H1 (cell line): ENCODE measurements at regions not wholly inside any gene's neighbourhood (a gene's known extent, or its start where the extent isn't known, plus 50 kb on each side); places are given as distances from the start of the nearest gene placed in this dataset.

Experiments
- BACH1 ChIP-seq: IDR thresholded peaks from 2 replicates; pipeline ENCODE4 v1.6.1; 2012; ENCODE audit warnings: low read length, improper control_type of control experiment
- CREB1 ChIP-seq: IDR thresholded peaks from 2 replicates; pipeline ENCODE4 v1.6.1; 2012; ENCODE audit warnings: inconsistent platforms
- EP300 ChIP-seq, 2 experiments: IDR thresholded peaks; 1 replicate in 1 of 2; 2 replicates in 1 of 2; pipeline ENCODE4 v1.6.1; 2011 to 2012; ENCODE audit warnings: low read depth in 2 of 2, low read length in 2 of 2, mild to moderate bottlenecking in 2 of 2, borderline replicate concordance in 1 of 2, inconsistent platforms in 1 of 2, moderate library complexity in 1 of 2
- GABPA ChIP-seq: IDR thresholded peaks from 2 replicates; pipeline ENCODE4 v1.6.1; 2011; ENCODE audit warnings: mild to moderate bottlenecking, low read length, moderate library complexity, borderline replicate concordance; ENCODE audit not compliant: insufficient read depth
- POLR2A ChIP-seq, 2 experiments: IDR thresholded peaks; 1 replicate in 1 of 2; 2 replicates in 1 of 2; pipeline ENCODE4 v1.6.1; 2011; ENCODE audit warnings: low read depth in 2 of 2, low read length in 2 of 2, mild to moderate bottlenecking in 2 of 2; ENCODE audit errors: control extremely low read depth in 1 of 2
- TAF1 ChIP-seq: IDR thresholded peaks from 2 replicates; pipeline ENCODE4 v1.6.1; 2011; ENCODE audit warnings: mild to moderate bottlenecking, low read depth, low read length
- TF ChIP-seq, protein P1 (sequence below), 3 experiments: IDR thresholded peaks; 1 replicate in 2 of 3; 2 replicates in 1 of 3; pipeline versions ENCODE4 v1.5.1 to v1.6.1; 2011; ENCODE audit warnings: low read length in 3 of 3, mild to moderate bottlenecking in 3 of 3, inconsistent platforms in 2 of 3, low read depth in 1 of 3, moderate library complexity in 1 of 3; ENCODE audit not compliant: insufficient read depth in 1 of 3; ENCODE audit errors: control extremely low read depth in 1 of 3
- TF ChIP-seq, protein P2 (sequence below): IDR thresholded peaks from 2 replicates; pipeline ENCODE4 v1.6.1; 2011; ENCODE audit warnings: low read length, improper control_type of control experiment

DNA sequence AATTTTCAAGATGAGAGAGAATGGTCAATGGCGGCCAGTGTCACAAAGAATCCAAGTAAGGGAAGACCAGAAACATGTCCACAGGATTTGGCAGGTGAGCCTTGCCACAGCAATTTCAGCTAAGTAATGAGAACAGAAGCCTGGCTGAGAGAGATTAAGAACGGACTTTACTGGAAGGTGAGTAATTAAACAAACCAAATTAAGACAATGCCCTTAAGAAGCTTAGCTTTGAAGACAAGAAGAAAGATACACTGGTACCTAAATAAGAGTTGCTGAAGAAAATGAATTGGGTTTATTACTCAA, 145.4 kb upstream of the PLEKHG7 start:
- TF ChIP-seq, protein P1, sequence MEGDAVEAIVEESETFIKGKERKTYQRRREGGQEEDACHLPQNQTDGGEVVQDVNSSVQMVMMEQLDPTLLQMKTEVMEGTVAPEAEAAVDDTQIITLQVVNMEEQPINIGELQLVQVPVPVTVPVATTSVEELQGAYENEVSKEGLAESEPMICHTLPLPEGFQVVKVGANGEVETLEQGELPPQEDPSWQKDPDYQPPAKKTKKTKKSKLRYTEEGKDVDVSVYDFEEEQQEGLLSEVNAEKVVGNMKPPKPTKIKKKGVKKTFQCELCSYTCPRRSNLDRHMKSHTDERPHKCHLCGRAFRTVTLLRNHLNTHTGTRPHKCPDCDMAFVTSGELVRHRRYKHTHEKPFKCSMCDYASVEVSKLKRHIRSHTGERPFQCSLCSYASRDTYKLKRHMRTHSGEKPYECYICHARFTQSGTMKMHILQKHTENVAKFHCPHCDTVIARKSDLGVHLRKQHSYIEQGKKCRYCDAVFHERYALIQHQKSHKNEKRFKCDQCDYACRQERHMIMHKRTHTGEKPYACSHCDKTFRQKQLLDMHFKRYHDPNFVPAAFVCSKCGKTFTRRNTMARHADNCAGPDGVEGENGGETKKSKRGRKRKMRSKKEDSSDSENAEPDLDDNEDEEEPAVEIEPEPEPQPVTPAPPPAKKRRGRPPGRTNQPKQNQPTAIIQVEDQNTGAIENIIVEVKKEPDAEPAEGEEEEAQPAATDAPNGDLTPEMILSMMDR (IDR thresholded peaks at IDR 0.05; ENCODE audit: control extremely low read depth in 1 of 3, insufficient read depth in 1 of 3, low read depth in 1 of 3, low read length in 3 of 3), result no peak
- TF ChIP-seq CREB1 (no peak), POLR2A (IDR thresholded peaks at IDR 0.05; ENCODE audit: control extremely low read depth in 1 of 2, low read depth in 2 of 2, low read length in 2 of 2) (no peak), EP300 (IDR thresholded peaks at IDR 0.05; ENCODE audit: borderline replicate concordance in 1 of 2, low read depth in 2 of 2, low read length in 2 of 2) (no peak), GABPA (no peak), TAF1 (no peak), BACH1 (no peak)
- TF ChIP-seq, protein P2, sequence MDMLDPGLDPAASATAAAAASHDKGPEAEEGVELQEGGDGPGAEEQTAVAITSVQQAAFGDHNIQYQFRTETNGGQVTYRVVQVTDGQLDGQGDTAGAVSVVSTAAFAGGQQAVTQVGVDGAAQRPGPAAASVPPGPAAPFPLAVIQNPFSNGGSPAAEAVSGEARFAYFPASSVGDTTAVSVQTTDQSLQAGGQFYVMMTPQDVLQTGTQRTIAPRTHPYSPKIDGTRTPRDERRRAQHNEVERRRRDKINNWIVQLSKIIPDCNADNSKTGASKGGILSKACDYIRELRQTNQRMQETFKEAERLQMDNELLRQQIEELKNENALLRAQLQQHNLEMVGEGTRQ, result no peak
